Prostate gland (tissue), 2 donors: ENCODE measurements at regions not wholly inside any gene's neighbourhood (a gene's known extent, or its start where the extent isn't known, plus 50 kb on each side); places are given as distances from the start of the nearest gene placed in this dataset.

Experiments used
- DNase-seq: peaks from one replicate; pipeline ENCODE4 v3.0.0-alpha.2; 2019; ENCODE audit warnings: low spot score
- H3K27ac ChIP-seq, 2 donors: fragments of 200-600 bp; sonication (generic); 2 replicates each; pipeline ENCODE4 v1.5.1; 2017 to 2019
- H3K27me3 ChIP-seq: fragments of 200-600 bp; sonication (generic); replicated peaks from 2 replicates; pipeline ENCODE4 v1.5.1; 2019; ENCODE audit not compliant: insufficient read depth
- H3K36me3 ChIP-seq, 2 donors: fragments of 200-600 bp; sonication (generic); 1 replicate in 1 of 2; 2 replicates in 1 of 2; pipeline versions ENCODE4 v1.5.1 to v1.8.1; 2017 to 2019
- H3K4me1 ChIP-seq: fragments of 200-600 bp; sonication (generic); replicated peaks from 2 replicates; pipeline ENCODE4 v1.5.1; 2019
- H3K4me3 ChIP-seq, 2 donors: fragments of 200-600 bp; sonication (generic); 2 replicates each; pipeline ENCODE4 v1.5.1; 2017 to 2019
- H3K9me3 ChIP-seq: fragments of 200-600 bp; sonication (generic); 2 replicates; pipeline ENCODE4 v1.5.1; 2017
- POLR2A ChIP-seq: fragments of 450-650 bp; IDR thresholded peaks from one replicate; pipeline ENCODE4 v1.6.1; 2016; ENCODE audit warnings: antibody characterized with exemption, mild to moderate bottlenecking
- POLR2AphosphoS5 ChIP-seq: sonication (generic); formaldehyde crosslinking; IDR thresholded peaks from one replicate; pipeline ENCODE4 v1.6.1; 2017; ENCODE audit warnings: antibody characterized with exemption
- WGBS: methylation state at CpG from one replicate; pipeline ENCODE4 v1.1.5; 2018; 5-methylcytosine and 5-hydroxymethylcytosine counted together
- intact Hi-C: fragments of 100-400 bp; cut with DNase I; formaldehyde crosslinking; loops from one replicate; pipeline ENCODE4 v1.14.2; 2022
- TF ChIP-seq, protein P1 (sequence below), 4 experiments: fragments of 200-600 bp in 2 of 4; fragments of 450-650 bp in 2 of 4; sonication (generic) in 2 of 4; IDR thresholded peaks; 1 replicate in 3 of 4; 2 replicates in 1 of 4; pipeline ENCODE4 v1.5.1; 2016 to 2019; ENCODE audit warnings: antibody characterized with exemption in 4 of 4, mild to moderate bottlenecking in 2 of 4, moderate library complexity in 2 of 4

DNA sequence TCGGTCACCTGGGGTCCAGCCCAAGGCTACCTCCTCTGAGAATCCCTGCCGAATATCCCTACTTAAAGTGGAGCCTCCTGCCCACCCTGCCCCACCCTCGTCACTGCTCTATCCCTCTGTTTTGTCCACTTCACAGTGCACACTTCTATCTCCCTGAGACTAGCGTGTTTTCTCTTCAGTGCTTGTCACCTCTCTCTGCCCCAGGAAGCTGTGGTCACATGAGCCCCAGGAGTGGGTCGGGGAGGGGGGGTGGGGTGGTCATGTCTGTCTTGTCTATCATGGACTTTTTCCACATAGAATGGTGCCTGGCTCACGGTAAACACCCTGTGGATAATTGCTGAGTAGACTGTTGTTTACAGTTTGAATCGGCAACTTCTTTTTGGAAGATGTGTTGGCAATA, 673.6 kb downstream of the PTPRU start:
- H3K27me3 ChIP-seq = no peaks in the 10 kb centered on the region
- 40% methylated on average over 7 of the region's 7 CpGs for WGBS
- no peaks in the 10 kb centered on the region for H3K4me1 ChIP-seq
- intact Hi-C loops = no loop called here
- H3K4me3 ChIP-seq = no peak overlapping the region
- TF ChIP-seq, protein P1, sequence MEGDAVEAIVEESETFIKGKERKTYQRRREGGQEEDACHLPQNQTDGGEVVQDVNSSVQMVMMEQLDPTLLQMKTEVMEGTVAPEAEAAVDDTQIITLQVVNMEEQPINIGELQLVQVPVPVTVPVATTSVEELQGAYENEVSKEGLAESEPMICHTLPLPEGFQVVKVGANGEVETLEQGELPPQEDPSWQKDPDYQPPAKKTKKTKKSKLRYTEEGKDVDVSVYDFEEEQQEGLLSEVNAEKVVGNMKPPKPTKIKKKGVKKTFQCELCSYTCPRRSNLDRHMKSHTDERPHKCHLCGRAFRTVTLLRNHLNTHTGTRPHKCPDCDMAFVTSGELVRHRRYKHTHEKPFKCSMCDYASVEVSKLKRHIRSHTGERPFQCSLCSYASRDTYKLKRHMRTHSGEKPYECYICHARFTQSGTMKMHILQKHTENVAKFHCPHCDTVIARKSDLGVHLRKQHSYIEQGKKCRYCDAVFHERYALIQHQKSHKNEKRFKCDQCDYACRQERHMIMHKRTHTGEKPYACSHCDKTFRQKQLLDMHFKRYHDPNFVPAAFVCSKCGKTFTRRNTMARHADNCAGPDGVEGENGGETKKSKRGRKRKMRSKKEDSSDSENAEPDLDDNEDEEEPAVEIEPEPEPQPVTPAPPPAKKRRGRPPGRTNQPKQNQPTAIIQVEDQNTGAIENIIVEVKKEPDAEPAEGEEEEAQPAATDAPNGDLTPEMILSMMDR (IDR thresholded peaks at IDR 0.05) = no peak
- TF ChIP-seq POLR2AphosphoS5 = no peak
- no peak for TF ChIP-seq POLR2A
- no peak overlapping the region for H3K27ac ChIP-seq
- H3K36me3 ChIP-seq = no peaks in the 10 kb centered on the region
- no peak for DNase-seq
- no peaks in the 10 kb centered on the region for H3K9me3 ChIP-seq

DNA sequence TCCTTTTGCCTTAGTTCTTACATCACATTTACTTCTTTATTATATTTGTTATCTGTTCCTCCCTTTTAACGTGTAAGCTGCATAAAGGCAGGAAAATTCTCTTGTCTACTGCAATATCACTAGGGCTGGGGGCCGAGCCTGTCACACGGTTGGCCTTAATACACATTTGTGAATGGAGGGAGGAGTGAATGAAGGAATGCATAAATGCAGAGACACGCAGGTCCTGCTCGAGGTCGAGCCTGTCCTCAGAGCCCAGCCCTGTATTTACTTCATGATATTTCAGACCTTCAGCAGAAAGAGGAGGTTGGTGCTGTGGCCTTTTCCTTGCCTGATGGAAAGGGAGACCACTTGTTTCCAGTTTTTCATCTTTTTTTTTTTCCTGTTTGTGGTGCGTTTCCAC, 671.3 kb downstream of the PTPRU start:
- 61% methylated on average over 7 of the region's 7 CpGs for WGBS
- Histone ChIP-seq H3K9me3 (no peaks in the 10 kb centered on the region), H3K27ac (no peak overlapping the region), H3K36me3 (no peaks in the 10 kb centered on the region), H3K4me1 (no peaks in the 10 kb centered on the region), H3K27me3 (no peaks in the 10 kb centered on the region), H3K4me3 (no peak overlapping the region)
- TF ChIP-seq POLR2AphosphoS5 (no peak), POLR2A (no peak)
- TF ChIP-seq, protein P1 (IDR thresholded peaks at IDR 0.05) = no peak
- intact Hi-C loops = no loop called here
- DNase-seq = no peak

DNA sequence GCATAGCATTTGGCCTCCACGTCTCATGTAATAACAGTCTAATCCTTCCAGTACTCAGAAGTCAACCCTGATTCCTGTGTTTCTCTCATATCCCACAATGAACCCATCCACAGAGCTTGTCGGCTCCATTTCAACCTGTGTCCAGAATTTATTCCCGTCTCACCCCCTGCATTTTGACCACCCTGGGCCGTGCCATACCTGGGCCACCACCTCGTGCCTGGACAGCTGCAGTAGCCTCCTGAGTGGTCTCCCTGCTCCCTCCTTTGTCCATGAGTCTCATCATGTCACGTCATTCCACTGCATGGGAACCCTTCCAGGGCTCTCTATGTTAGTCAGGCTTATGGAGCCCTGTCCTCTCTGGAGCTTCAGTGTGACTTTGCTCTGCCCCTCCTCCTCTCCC, 670.6 kb downstream of the PTPRU start:
- 83% methylated on average over 6 of the region's 6 CpGs for WGBS
- Histone ChIP-seq H3K4me1 (no peaks in the 10 kb centered on the region), H3K27ac (no peak overlapping the region), H3K4me3 (no peak overlapping the region), H3K27me3 (peaks cover 2% of the 10 kb centered on the region), H3K36me3 (no peaks in the 10 kb centered on the region), H3K9me3 (no peaks in the 10 kb centered on the region)
- DNase-seq = no peak
- TF ChIP-seq, protein P1 (IDR thresholded peaks at IDR 0.05) = no peak
- TF ChIP-seq POLR2A = no peak
- TF ChIP-seq POLR2AphosphoS5 = no peak
- intact Hi-C loops = no loop called here

DNA sequence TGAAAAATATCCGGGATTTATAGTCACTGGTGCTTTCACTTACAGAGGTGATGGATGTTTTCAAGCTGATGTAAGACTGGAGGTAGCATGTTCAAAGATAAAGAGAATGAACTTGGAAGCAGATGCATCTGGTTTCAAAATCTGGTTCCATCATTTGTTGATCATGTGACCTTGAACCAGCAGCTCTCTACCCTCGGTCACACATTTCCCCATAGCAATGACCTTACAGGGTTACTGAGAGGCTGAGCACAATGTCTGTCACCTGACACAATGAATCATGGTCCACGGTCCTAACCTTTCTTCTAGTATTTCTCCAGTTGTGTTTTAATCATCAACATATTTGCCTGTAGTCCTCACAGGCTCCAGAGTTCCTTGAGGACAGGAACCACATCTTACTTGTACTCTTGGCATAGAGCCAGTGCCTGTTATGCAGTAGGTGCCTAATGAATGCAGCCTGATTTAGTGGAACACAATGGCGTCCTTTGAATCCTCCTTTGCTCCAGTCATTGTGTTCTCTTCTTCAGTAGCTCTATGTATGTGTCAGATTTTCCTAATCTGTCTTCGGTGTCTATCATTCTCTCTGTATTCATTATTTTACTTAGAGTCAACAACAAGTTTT, 667.3 kb downstream of the PTPRU start:
- H3K4me3 ChIP-seq = no peak overlapping the region
- 80% methylated on average over 5 of the region's 5 CpGs for WGBS
- H3K4me1 ChIP-seq = no peaks in the 10 kb centered on the region
- H3K36me3 ChIP-seq = no peaks in the 10 kb centered on the region
- TF ChIP-seq POLR2AphosphoS5 (no peak), POLR2A (no peak)
- TF ChIP-seq, protein P1 (IDR thresholded peaks at IDR 0.05) = no peak
- peaks cover 3% of the 10 kb centered on the region for H3K27me3 ChIP-seq
- no peak for DNase-seq
- no peaks in the 10 kb centered on the region for H3K9me3 ChIP-seq
- intact Hi-C loops = no loop called here
- H3K27ac ChIP-seq = no peak overlapping the region

DNA sequence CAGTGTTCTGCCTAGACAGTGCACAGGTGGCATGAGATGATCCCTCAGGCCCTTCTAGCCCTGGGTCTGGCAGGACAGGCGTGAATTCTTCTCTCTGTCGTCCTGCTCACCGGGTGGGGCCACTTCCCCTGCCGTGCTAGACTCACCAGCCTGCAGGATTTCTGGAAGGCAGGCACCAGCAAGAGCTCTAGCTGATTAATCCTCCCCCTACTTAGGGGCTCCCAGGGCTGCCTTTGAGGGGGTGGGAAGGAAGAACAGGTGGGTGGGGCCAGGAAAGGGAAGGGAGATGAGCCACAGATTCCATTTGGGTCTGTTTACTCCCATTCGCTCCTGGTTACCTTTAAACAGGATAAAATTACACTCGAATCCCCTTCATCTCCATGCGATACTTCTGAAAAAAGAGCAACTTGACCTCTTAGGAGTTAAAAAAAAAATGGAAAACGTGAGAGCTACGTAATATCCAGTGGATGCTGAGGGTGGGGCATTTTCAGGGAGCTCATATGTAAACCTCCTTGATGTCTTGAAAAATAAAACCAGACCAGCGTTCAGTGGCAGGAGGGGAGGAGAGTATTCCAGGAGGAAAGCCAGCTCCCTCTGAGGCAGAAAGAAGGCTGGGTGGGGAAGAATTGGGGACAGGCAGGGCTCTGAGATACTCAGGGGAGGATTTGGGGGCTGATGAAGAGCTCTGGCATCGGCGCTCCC, 665.5 kb downstream of the PTPRU start:
- H3K4me1 ChIP-seq = no peaks in the 10 kb centered on the region
- intact Hi-C loops = no loop called here
- no peaks in the 10 kb centered on the region for H3K36me3 ChIP-seq
- TF ChIP-seq POLR2A (no peak), POLR2AphosphoS5 (no peak)
- TF ChIP-seq, protein P1 (IDR thresholded peaks at IDR 0.05) = no peak
- H3K4me3 ChIP-seq = no peak overlapping the region
- no peak for DNase-seq
- H3K9me3 ChIP-seq = no peaks in the 10 kb centered on the region
- H3K27me3 ChIP-seq = peaks cover 5% of the 10 kb centered on the region
- 18% methylated on average over 12 of the region's 12 CpGs for WGBS
- H3K27ac ChIP-seq = no peak overlapping the region
